Spleen (tissue), 7 donors: ENCODE measurements at regions not wholly inside any gene's neighbourhood (a gene's known extent, or its start where the extent isn't known, plus 50 kb on each side); places are given as distances from the start of the nearest gene placed in this dataset.

ENCODE experiments used
- CTCF ChIP-seq, 11 experiments: fragments of 200-600 bp in 7 of 11; fragments of 450-650 bp in 4 of 11; sonication (generic) in 4 of 11; IDR thresholded peaks in 8 of 11; conservative IDR thresholded peaks in 3 of 11; 1 replicate in 7 of 11; 2 replicates in 4 of 11; pipeline versions ENCODE4 v1.4.0 to v1.8.0; 2016 to 2021; ENCODE audit warnings: antibody characterized with exemption in 11 of 11, inconsistent platforms in 4 of 11, mild to moderate bottlenecking in 1 of 11
- POLR2A ChIP-seq, 3 donors: fragments of 450-650 bp; IDR thresholded peaks; one replicate each; pipeline ENCODE4 v1.5.1; 2017; ENCODE audit warnings: antibody characterized with exemption in 3 of 3, mild to moderate bottlenecking in 1 of 3
- donor health status: DM: no; HTN: no; CAD: no; lungs with moderate emphysema.
- donor health status: DM: no; HTN: no; CAD: no.
- donor health status: DM: no; HTN: no; CAD: no.

GRCh38 chr1:172973424-172973823 is 77.3 kb downstream of the TNFSF18 start:
- TF ChIP-seq CTCF (IDR thresholded peaks at IDR 0.05 in 8 of 11, conservative IDR thresholded peaks at IDR 0.05 in 3 of 11) (no peak), POLR2A (IDR thresholded peaks at IDR 0.05) (no peak)
